ENCODE measurements at regions not wholly inside any gene's neighbourhood (a gene's known extent, or its start where the extent isn't known, plus 50 kb on each side); places are given as distances from the start of the nearest gene placed in this dataset.

GRCh38 chr5:109943701-109944235 lies 254.0 kb downstream of the MAN2A1 start:
- ChIA-PET POLR2A (no interaction called here), RAD21 (ENCODE audit: unreplicated experiment) (no interaction called here), SMC1A (ENCODE audit: uncharacterized antibody, unreplicated experiment) (no interaction called here), CTCF (no interaction called here)
- no peak overlapping the region for H2AFZ ChIP-seq (ENCODE audit: control insufficient read depth, low read depth, low read length)
- H3K4me2 ChIP-seq (ENCODE audit: control insufficient read depth, insufficient read depth): no peak overlapping the region
- no peaks in the 10 kb centered on the region for H3K4me1 ChIP-seq (ENCODE audit: control insufficient read depth, insufficient read depth, low read length)
- H3K27me3 ChIP-seq (replicated peaks in 1 of 2; ENCODE audit: control insufficient read depth in 2 of 2, insufficient read depth in 2 of 2, low read length in 1 of 2): peaks cover 0 to 1% of the 10 kb centered on the region in 2 experiments; a peak in 1 of 4 replicates
- H3K9ac ChIP-seq (ENCODE audit: control insufficient read depth, insufficient read depth, low read length): no peak overlapping the region
- no peaks in the 10 kb centered on the region for H3K9me3 ChIP-seq (replicated peaks; ENCODE audit: control insufficient read depth, insufficient read depth, low read length)
- no peak for DNase-seq (ENCODE audit: low read depth, low spot score)
- WGBS (ENCODE audit: insufficient coverage, insufficient replicate concordance, low lambda C conversion rate, missing lambda C conversion rate): 0% methylated on average over 3 of the region's 3 CpGs
- no peak for ATAC-seq
- no peak for TF ChIP-seq PAX5 (IDR thresholded peaks at IDR 0.05; ENCODE audit: borderline replicate concordance, low read depth, low read length)
- no peak for TF ChIP-seq SKIL (IDR thresholded peaks at IDR 0.05; ENCODE audit: low read depth, poor library complexity, severe bottlenecking)
- no peak for TF ChIP-seq LARP7 (IDR thresholded peaks at IDR 0.05)
- no peak for TF ChIP-seq SMAD1 (IDR thresholded peaks at IDR 0.05; ENCODE audit: low read depth, partially characterized antibody)
- no peak for TF ChIP-seq CREM (IDR thresholded peaks at IDR 0.05; ENCODE audit: low read depth)
- no peak for TF ChIP-seq YY1 (IDR thresholded peaks at IDR 0.05; ENCODE audit: low read depth, low read length)
- no peak for TF ChIP-seq GATAD2B (conservative IDR thresholded peaks at IDR 0.05; ENCODE audit: low read depth)
- no peak for TF ChIP-seq RCOR1 (conservative IDR thresholded peaks at IDR 0.05; ENCODE audit: low read depth, low read length)
- no peak for TF ChIP-seq MAX (IDR thresholded peaks at IDR 0.05; ENCODE audit: low read depth, low read length)
- TF ChIP-seq ETV6 (conservative IDR thresholded peaks at IDR 0.05 in 1 of 2, IDR thresholded peaks at IDR 0.05 in 1 of 2; ENCODE audit: borderline replicate concordance in 1 of 2, low read depth in 1 of 2): no peak
- TF ChIP-seq NFIC (IDR thresholded peaks at IDR 0.05; ENCODE audit: low read depth, low read length): no peak
- TF ChIP-seq SMAD5 (IDR thresholded peaks at IDR 0.05; ENCODE audit: low read depth): no peak
- TF ChIP-seq IRF4 (IDR thresholded peaks at IDR 0.05; ENCODE audit: low read depth, low read length): no peak
- intact Hi-C loops (cut with micrococcal nuclease; ENCODE audit: unreplicated experiment): no loop called here
- no peak overlapping the region for H3K4me3 ChIP-seq
- H3K27ac ChIP-seq (ENCODE audit: control insufficient read depth, insufficient read depth): no peak overlapping the region
- no TSS peak for BruUV-seq (replicated peaks)
- H3K79me2 ChIP-seq (ENCODE audit: control insufficient read depth, insufficient read depth, low read length): no peaks in the 10 kb centered on the region
- no peaks in the 10 kb centered on the region for H3K36me3 ChIP-seq (ENCODE audit: control insufficient read depth in 2 of 2, insufficient read depth in 2 of 2, low read length in 1 of 2)
- FAIRE-seq: no peak
- no peaks in the 10 kb centered on the region for H4K20me1 ChIP-seq (ENCODE audit: control insufficient read depth, insufficient read depth)
- in situ Hi-C loops (cut with MboI): no loop called here

All from GM12878 (cell line).